HCT116 (cell line): ENCODE measurements at regions not wholly inside any gene's neighbourhood (a gene's known extent, or its start where the extent isn't known, plus 50 kb on each side); places are given as distances from the start of the nearest gene placed in this dataset.

Experiments used
- ATAC-seq: fragments of 200-7000 bp; cut with Tn5 transposase; 2 replicates; pipeline ENCODE4 v1.9.1; 2020; ENCODE audit warnings: mild to moderate bottlenecking, moderate library complexity
- BruUV-seq: library from RNA; stranded (reverse); fragments of 400-500 nt; replicated peaks from 2 replicates; lab custom pipeline; 2021; lab: Mats Ljungman, UMichigan
- CTCF ChIA-PET: fragments of 300-600 bp; sonication (Branson Sonifier 250); formaldehyde crosslinking; loops from one replicate; lab custom pipeline; 2021; ENCODE audit warnings: antibody characterized with exemption; lab: Charles Lee
- POLR2A ChIA-PET: fragments of 300-600, 350-600 bp; sonication (Branson Sonifier 250); formaldehyde crosslinking; loops from one replicate; lab custom pipeline; 2021; ENCODE audit warnings: antibody characterized with exemption; lab: Charles Lee
- RAD21 ChIA-PET, 2 experiments: fragments of 300-600 bp; sonication (Branson Sonifier 250); formaldehyde crosslinking; loops; one replicate each; lab custom pipeline; 2023; ENCODE audit warnings: low total read pairs in 2 of 2; ENCODE audit not compliant: uncharacterized antibody in 2 of 2, unreplicated experiment in 2 of 2, low non-redundant PET in 1 of 2; lab: Charles Lee
- DNase-seq: peaks from one replicate; pipeline ENCODE4 v3.0.0-alpha.2; 2010; ENCODE audit warnings: low read depth, low spot score
- H2AFZ ChIP-seq: fragments of 200-600 bp; shearing (Covaris generic), sonication (generic); 2 replicates; pipeline ENCODE4 v1.6.1; 2017; ENCODE audit warnings: low read depth, mixed run types, mixed read lengths, antibody characterized with exemption, low read length; ENCODE audit not compliant: poor library complexity, severe bottlenecking
- H3K27ac ChIP-seq: 2 replicates; pipeline ENCODE4 v1.5.1; 2012; ENCODE audit warnings: low read depth, low read length
- H3K27me3 ChIP-seq: fragments of 200-600 bp; sonication (generic); 2 replicates; pipeline ENCODE4 v1.6.1; 2016; ENCODE audit warnings: mixed run types, low read length, mixed read lengths; ENCODE audit not compliant: insufficient read depth
- H3K36me3 ChIP-seq, 2 experiments: fragments of 200-500 bp in 1 of 2; fragments of 200-600 bp in 1 of 2; sonication (Bioruptor generic) in 1 of 2; sonication (generic) in 1 of 2; 2 replicates each; pipeline versions ENCODE4 v1.5.1 to v1.6.1; 2014 to 2016; ENCODE audit warnings: low read length in 2 of 2, inconsistent platforms in 1 of 2, mixed read lengths in 1 of 2, mixed run types in 1 of 2; ENCODE audit not compliant: insufficient read depth in 2 of 2, control insufficient read depth in 1 of 2
- H3K4me1 ChIP-seq, 2 experiments: fragments of 200-600 bp in 1 of 2; sonication (generic) in 1 of 2; 2 replicates each; pipeline versions ENCODE4 v1.5.1 to v1.6.1; 2012 to 2017; ENCODE audit warnings: low read length in 2 of 2, inconsistent platforms in 1 of 2, mild to moderate bottlenecking in 1 of 2, mixed read lengths in 1 of 2, mixed run types in 1 of 2, moderate library complexity in 1 of 2; ENCODE audit not compliant: insufficient read depth in 2 of 2, control insufficient read depth in 1 of 2
- H3K4me2 ChIP-seq: fragments of 200-600 bp; sonication (generic); 2 replicates; pipeline ENCODE4 v1.6.1; 2017; ENCODE audit warnings: mixed run types, low read length, mixed read lengths
- H3K4me3 ChIP-seq, 2 experiments: fragments of 200-600 bp in 1 of 2; sonication (generic) in 1 of 2; replicated peaks in 1 of 2; 2 replicates each; pipeline ENCODE4 v1.5.1; 2011 to 2016; ENCODE audit warnings: low read length in 2 of 2, control low read depth in 1 of 2, low read depth in 1 of 2, mild to moderate bottlenecking in 1 of 2, mixed read lengths in 1 of 2, mixed run types in 1 of 2
- H3K79me2 ChIP-seq: fragments of 200-600 bp; sonication (generic); 2 replicates; pipeline ENCODE4 v1.6.1; 2017; ENCODE audit warnings: mild to moderate bottlenecking, mixed run types, low read length, moderate library complexity, mixed read lengths; ENCODE audit not compliant: insufficient read depth
- H3K9ac ChIP-seq: fragments of 200-600 bp; sonication (generic); 2 replicates; pipeline ENCODE4 v1.6.1; 2016; ENCODE audit warnings: low read length, mixed read lengths
- H3K9me2 ChIP-seq: fragments of 200-600 bp; sonication (generic), shearing (Covaris generic); 2 replicates; pipeline ENCODE4 v1.6.1; 2017; ENCODE audit warnings: mixed run types, mild to moderate bottlenecking, moderate library complexity; ENCODE audit not compliant: insufficient read depth
- H3K9me3 ChIP-seq, 2 experiments: fragments of 200-500 bp in 1 of 2; fragments of 200-600 bp in 1 of 2; sonication (Bioruptor generic) in 1 of 2; sonication (generic) in 1 of 2; 2 replicates each; pipeline ENCODE4 v1.6.1; 2014 to 2017; ENCODE audit warnings: low read length in 2 of 2, mixed read lengths in 2 of 2, inconsistent platforms in 1 of 2, low read depth in 1 of 2, mild to moderate bottlenecking in 1 of 2, mixed run types in 1 of 2, moderate library complexity in 1 of 2; ENCODE audit not compliant: control insufficient read depth in 1 of 2, insufficient read depth in 1 of 2
- H4K20me1 ChIP-seq: fragments of 200-600 bp; sonication (generic), shearing (Covaris generic); 2 replicates; pipeline ENCODE4 v1.6.1; 2017; ENCODE audit warnings: mixed run types, mild to moderate bottlenecking, moderate library complexity; ENCODE audit not compliant: insufficient read depth
- CEBPB ChIP-seq: IDR thresholded peaks from 2 replicates; pipeline ENCODE4 v1.6.1; 2012; ENCODE audit warnings: low read depth
- EZH2 ChIP-seq: fragments of 200-600 bp; sonication (generic); IDR thresholded peaks from 2 replicates; pipeline ENCODE4 v1.6.1; 2017; ENCODE audit warnings: antibody characterized with exemption, mixed run types
- EZH2phosphoT487 ChIP-seq: fragments of 200-600 bp; IDR thresholded peaks from 2 replicates; pipeline ENCODE4 v1.6.1; 2018; ENCODE audit warnings: antibody characterized with exemption, borderline replicate concordance
- FOSL1 ChIP-seq: IDR thresholded peaks from 2 replicates; pipeline ENCODE4 v1.6.1; 2012; ENCODE audit warnings: low read depth
- JUND ChIP-seq: IDR thresholded peaks from 2 replicates; pipeline ENCODE4 v1.6.1; 2012
- POLR2AphosphoS5 ChIP-seq: IDR thresholded peaks from 2 replicates; pipeline ENCODE4 v1.6.1; 2011; ENCODE audit warnings: mild to moderate bottlenecking, low read depth, low read length, moderate library complexity
- REST ChIP-seq: IDR thresholded peaks from 2 replicates; pipeline ENCODE4 v1.6.1; 2012; ENCODE audit warnings: low read depth
- SIN3A ChIP-seq: IDR thresholded peaks from 2 replicates; pipeline ENCODE4 v1.6.1; 2012; ENCODE audit warnings: low read depth
- SRF ChIP-seq: IDR thresholded peaks from 2 replicates; pipeline ENCODE4 v1.6.1; 2012; ENCODE audit warnings: low read depth
- ZNF274 ChIP-seq: fragments of 200-500 bp; sonication (Bioruptor generic); IDR thresholded peaks from 2 replicates; pipeline ENCODE4 v1.6.1; 2014; ENCODE audit warnings: mild to moderate bottlenecking, low read depth, low read length, inconsistent platforms
- intact Hi-C: fragments of 100-400 bp; cut with micrococcal nuclease; formaldehyde crosslinking; loops from 2 replicates; pipeline ENCODE4 v1.10.0; 2022

- RAD21 ChIA-PET = no interaction called here
- ATAC-seq = no peak
- TF ChIP-seq REST = no peak
- no peak for TF ChIP-seq CEBPB
- no peak for TF ChIP-seq SRF
- TF ChIP-seq JUND = no peak
- no peak for TF ChIP-seq SIN3A
- TF ChIP-seq ZNF274 = no peak
- TF ChIP-seq EZH2phosphoT487 = no peak
- TF ChIP-seq FOSL1 = no peak
- no peak for TF ChIP-seq POLR2AphosphoS5
- TF ChIP-seq EZH2 = no peak
- TF ChIP-seq, all 23 proteins: peak for 0
- no peak overlapping the region for H3K9ac ChIP-seq
- H2AFZ ChIP-seq = no peak overlapping the region
- H3K27me3 ChIP-seq = no peaks in the 10 kb centered on the region
- no peak overlapping the region for H3K4me2 ChIP-seq
- intact Hi-C loops = loop anchor here (1.0 kb wide), 1 partner anchor 39 kb away; no protein-coding TSS in a partner anchor
- H4K20me1 ChIP-seq = no peaks in the 10 kb centered on the region
- no peaks in the 10 kb centered on the region for H3K9me3 ChIP-seq
- H3K4me3 ChIP-seq = no peak overlapping the region
- no peaks in the 10 kb centered on the region for H3K79me2 ChIP-seq
- CTCF ChIA-PET = no interaction called here
- no peak overlapping the region for H3K27ac ChIP-seq
- H3K36me3 ChIP-seq = no peaks in the 10 kb centered on the region
- no peak for DNase-seq
- no peaks in the 10 kb centered on the region for H3K4me1 ChIP-seq
- H3K9me2 ChIP-seq = no peaks in the 10 kb centered on the region
- POLR2A ChIA-PET = no interaction called here
- no TSS peak for BruUV-seq
Observed at GRCh38 chr1:59122527-59122926, 174.4 kb upstream of the FGGY start.
